Right ventricle myocardium inferior (tissue), 1 donor: ENCODE measurements at regions not wholly inside any gene's neighbourhood (a gene's known extent, or its start where the extent isn't known, plus 50 kb on each side); places are given as distances from the start of the nearest gene placed in this dataset.

Source experiments
- ATAC-seq: fragments of 200-7000 bp; cut with Tn5 transposase; one replicate; pipeline ENCODE4 v1.9.1; 2020; ENCODE audit warnings: mild to moderate bottlenecking, moderate library complexity
- DNase-seq: peaks from one replicate; pipeline ENCODE4 v3.0.0; 2021; ENCODE audit errors: missing footprints
- intact Hi-C: fragments of 100-400 bp; cut with DNase I; formaldehyde crosslinking; loops from one replicate; pipeline ENCODE4 v1.11.0; 2022
- donor health status: DM: no; HTN: yes; CAD: no; lungs with severe emphysema.

- ATAC-seq (no peak), DNase-seq (no peak)
- intact Hi-C loops, result no loop called here
Observed at GRCh38 chr2:16250056-16250425, 309.7 kb downstream of the MYCN start.

GRCh38 chr2:16249246-16250055 is 309.1 kb downstream of the MYCN start:
- ATAC-seq (no peak), DNase-seq (no peak)
- intact Hi-C loops, result no loop called here

- intact Hi-C loops, result no loop called here
- DNase-seq (no peak), ATAC-seq (no peak)
Observed at GRCh38 chr2:16248571-16249105, 308.3 kb downstream of the MYCN start.

- intact Hi-C loops, result no loop called here
- DNase-seq (no peak), ATAC-seq (no peak)
Observed at GRCh38 chr2:16247326-16248122, 307.2 kb downstream of the MYCN start.

- intact Hi-C loops, result no loop called here
- no peak for ATAC-seq
- no peak for DNase-seq
Observed at GRCh38 chr2:16246911-16247310, 306.6 kb downstream of the MYCN start.

- intact Hi-C loops, result no loop called here
- ATAC-seq (no peak), DNase-seq (no peak)
Observed at GRCh38 chr2:16246281-16246850, 306.0 kb downstream of the MYCN start.

- intact Hi-C loops, result no loop called here
- no peak for ATAC-seq
Observed at GRCh38 chr2:16245481-16246054, 305.2 kb downstream of the MYCN start.

GRCh38 chr2:16244966-16245320 is 304.6 kb downstream of the MYCN start:
- DNase-seq (no peak), ATAC-seq (no peak)
- intact Hi-C loops, result no loop called here

More at GRCh38 chr2:16245481-16246054, 305.2 kb downstream of the MYCN start:
- DNase-seq, result no peak

- DNase-seq (no peak), ATAC-seq (no peak)
- intact Hi-C loops, result no loop called here
Observed at GRCh38 chr2:16244153-16244965, 304.0 kb downstream of the MYCN start.

GRCh38 chr2:16243411-16243996 is 303.2 kb downstream of the MYCN start:
- DNase-seq (no peak), ATAC-seq (no peak)
- intact Hi-C loops, result no loop called here

GRCh38 chr2:16242906-16243305 is 302.6 kb downstream of the MYCN start:
- intact Hi-C loops, result no loop called here
- no peak for ATAC-seq
- DNase-seq, result no peak

GRCh38 chr2:16241166-16242160 is 301.1 kb downstream of the MYCN start:
- intact Hi-C loops, result no loop called here
- ATAC-seq, result no peak
- DNase-seq, result no peak

GRCh38 chr2:16240402-16240801 is 300.1 kb downstream of the MYCN start:
- intact Hi-C loops, result no loop called here
- ATAC-seq (no peak), DNase-seq (no peak)

GRCh38 chr2:16239296-16239850 is 299.0 kb downstream of the MYCN start:
- ATAC-seq (no peak), DNase-seq (no peak)
- intact Hi-C loops, result no loop called here

GRCh38 chr2:16238786-16239185 is 298.4 kb downstream of the MYCN start:
- ATAC-seq (no peak), DNase-seq (no peak)
- intact Hi-C loops, result no loop called here

- intact Hi-C loops, result no loop called here
- ATAC-seq (no peak), DNase-seq (no peak)
Observed at GRCh38 chr2:16238001-16238761, 297.8 kb downstream of the MYCN start.
